Adrenal gland (tissue), 9 donors: ENCODE measurements at regions not wholly inside any gene's neighbourhood (a gene's known extent, or its start where the extent isn't known, plus 50 kb on each side); places are given as distances from the start of the nearest gene placed in this dataset.
"Not testable (repeated sequence)": the region's sequence is repeated elsewhere in the genome, so short reads cannot be mapped to it uniquely, and the experiment has no call there.

ENCODE experiments used
- DNase-seq, 7 donors: peaks; one replicate each; pipeline ENCODE4 v3.0.0-alpha.2; 2019 to 2020
- H3K27ac ChIP-seq, 5 donors: fragments of 200-600 bp; sonication (generic) in 4 of 5; 1 replicate in 3 of 5; 2 replicates in 2 of 5; pipeline versions ENCODE4 v1.5.1 to v1.8.0; 2016 to 2020; ENCODE audit warnings: mild to moderate bottlenecking in 1 of 5
- H3K27me3 ChIP-seq: fragments of 200-600 bp; 2 replicates; pipeline ENCODE4 v1.8.0; 2021
- H3K36me3 ChIP-seq, 2 donors: fragments of 200-600 bp; replicated peaks in 1 of 2; 1 replicate in 1 of 2; 2 replicates in 1 of 2; pipeline versions ENCODE4 v1.5.1 to v1.8.0; 2018 to 2022
- H3K4me1 ChIP-seq, 2 donors: fragments of 200-600 bp; replicated peaks in 1 of 2; 1 replicate in 1 of 2; 2 replicates in 1 of 2; pipeline versions ENCODE4 v1.5.1 to v1.8.0; 2018 to 2021
- H3K4me3 ChIP-seq, 4 donors: fragments of 200-600 bp; sonication (generic) in 3 of 4; one replicate each; pipeline ENCODE4 v1.5.1; 2016 to 2018
- H3K9me3 ChIP-seq, 3 donors: fragments of 200-600 bp; sonication (generic) in 1 of 3; replicated peaks in 1 of 3; 1 replicate in 2 of 3; 2 replicates in 1 of 3; pipeline versions ENCODE4 v1.5.1 to v1.8.0; 2016 to 2021
- POLR2A ChIP-seq, 2 donors: fragments of 450-650 bp; IDR thresholded peaks; one replicate each; pipeline ENCODE4 v1.6.1; 2017; ENCODE audit warnings: antibody characterized with exemption in 2 of 2, mild to moderate bottlenecking in 2 of 2, moderate library complexity in 1 of 2
- WGBS, 4 donors: extraction: QIAGEN DNeasy Blood & Tissue Kit in 2 of 4; methylation state at CpG; one replicate each; pipeline versions ENCODE4 v1.1.5 to v1.1.7; 2013 to 2017; 5-methylcytosine and 5-hydroxymethylcytosine counted together
- intact Hi-C, 2 donors: fragments of 100-400 bp; cut with DNase I; formaldehyde crosslinking; loops; one replicate each; pipeline versions ENCODE4 v1.14.1 to v1.15.0; 2022 to 2023
- TF ChIP-seq, protein P1 (sequence below), 6 experiments: fragments of 450-650 bp in 4 of 6; fragments of 200-600 bp in 2 of 6; sonication (generic) in 1 of 6; IDR thresholded peaks; 1 replicate in 5 of 6; 2 replicates in 1 of 6; pipeline versions ENCODE4 v1.5.1 to v1.8.0; 2016 to 2021; ENCODE audit warnings: antibody characterized with exemption in 6 of 6, mild to moderate bottlenecking in 2 of 6, moderate library complexity in 1 of 6
- donor health status: healthy with polysubstance abuse.
- donor health status: Bipolar disorder and iron deficiency.
- donor health status: DM: yes; HTN: yes; CAD: no.
- donor health status: DM: no; HTN: no; CAD: no.
- donor health status: DM: no; HTN: no; CAD: no.

DNA sequence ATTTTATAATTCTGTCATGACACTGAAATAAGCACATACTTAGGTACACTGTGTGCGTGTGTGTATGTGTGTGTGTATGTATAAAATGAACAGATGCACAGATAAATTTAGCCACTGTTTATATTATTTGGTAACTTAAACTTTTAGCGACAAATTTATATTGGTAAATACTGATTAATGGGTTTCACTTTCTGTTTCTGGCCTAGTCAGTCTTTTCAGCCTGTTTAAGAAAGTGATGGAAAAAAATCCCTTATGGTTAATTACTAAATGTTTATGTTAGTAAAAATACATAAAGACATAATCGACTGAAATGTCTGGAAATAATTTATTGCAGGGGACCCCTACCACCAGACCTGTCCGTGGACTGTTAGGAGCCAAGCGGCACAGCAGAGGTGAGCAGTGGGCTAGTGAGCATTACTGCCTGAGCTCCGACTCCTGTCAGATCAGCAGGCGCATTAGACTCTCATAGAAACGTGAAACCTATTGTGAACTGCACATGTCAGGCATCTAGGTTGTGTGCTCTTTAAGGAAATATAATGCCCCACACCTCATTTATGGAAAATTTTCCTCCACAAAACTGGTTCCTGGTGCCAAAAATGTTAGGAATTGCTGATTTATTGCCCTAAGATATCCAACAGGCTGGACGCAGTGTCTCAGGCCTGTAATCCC is 717.4 kb downstream of the SI start:
- Histone ChIP-seq H3K27me3 (no peaks in the 10 kb centered on the region), H3K4me3 (no peak overlapping the region), H3K36me3 (no peaks in the 10 kb centered on the region), H3K4me1 (no peaks in the 10 kb centered on the region), H3K27ac (no peak overlapping the region), H3K9me3 (no peaks in the 10 kb centered on the region)
- DNase-seq, result no peak
- intact Hi-C loops, result no loop called here
- TF ChIP-seq POLR2A (IDR thresholded peaks at IDR 0.05), result no peak
- TF ChIP-seq, protein P1, sequence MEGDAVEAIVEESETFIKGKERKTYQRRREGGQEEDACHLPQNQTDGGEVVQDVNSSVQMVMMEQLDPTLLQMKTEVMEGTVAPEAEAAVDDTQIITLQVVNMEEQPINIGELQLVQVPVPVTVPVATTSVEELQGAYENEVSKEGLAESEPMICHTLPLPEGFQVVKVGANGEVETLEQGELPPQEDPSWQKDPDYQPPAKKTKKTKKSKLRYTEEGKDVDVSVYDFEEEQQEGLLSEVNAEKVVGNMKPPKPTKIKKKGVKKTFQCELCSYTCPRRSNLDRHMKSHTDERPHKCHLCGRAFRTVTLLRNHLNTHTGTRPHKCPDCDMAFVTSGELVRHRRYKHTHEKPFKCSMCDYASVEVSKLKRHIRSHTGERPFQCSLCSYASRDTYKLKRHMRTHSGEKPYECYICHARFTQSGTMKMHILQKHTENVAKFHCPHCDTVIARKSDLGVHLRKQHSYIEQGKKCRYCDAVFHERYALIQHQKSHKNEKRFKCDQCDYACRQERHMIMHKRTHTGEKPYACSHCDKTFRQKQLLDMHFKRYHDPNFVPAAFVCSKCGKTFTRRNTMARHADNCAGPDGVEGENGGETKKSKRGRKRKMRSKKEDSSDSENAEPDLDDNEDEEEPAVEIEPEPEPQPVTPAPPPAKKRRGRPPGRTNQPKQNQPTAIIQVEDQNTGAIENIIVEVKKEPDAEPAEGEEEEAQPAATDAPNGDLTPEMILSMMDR (IDR thresholded peaks at IDR 0.05), result no peak
- 65 to 79% (median 76%) methylated on average over 9 of the region's 9 CpGs for WGBS, 4 donors

DNA sequence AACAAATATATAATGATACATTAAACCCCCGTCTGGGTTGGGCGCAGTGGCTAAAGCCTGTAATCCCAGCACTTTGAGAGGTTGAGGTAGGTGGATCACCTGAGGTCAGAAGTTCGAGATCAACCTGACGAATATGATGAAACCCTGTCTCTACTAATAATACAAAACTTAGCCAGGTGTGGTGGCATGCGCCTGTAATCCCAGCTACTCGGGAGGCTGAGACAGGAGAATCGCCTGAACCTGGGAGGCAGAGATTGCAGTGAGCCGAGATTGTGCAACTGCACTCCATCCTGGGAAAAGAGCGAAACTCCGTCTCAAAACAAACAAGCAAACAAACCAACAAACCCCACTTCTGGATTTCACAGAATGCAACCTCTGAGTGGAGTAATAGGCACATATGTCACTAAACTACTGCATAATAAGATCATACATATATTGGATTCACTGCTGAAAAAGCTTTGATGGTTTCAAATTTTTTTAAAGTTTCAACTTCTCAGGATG is 718.2 kb downstream of the SI start:
- no peak for DNase-seq
- no peak overlapping the region for H3K4me3 ChIP-seq
- no peak for TF ChIP-seq POLR2A (IDR thresholded peaks at IDR 0.05)
- TF ChIP-seq, protein P1 (IDR thresholded peaks at IDR 0.05), result no peak
- 80 to 89% (median 81%) methylated on average over 10 of the region's 10 CpGs for WGBS, 4 donors
- no peaks in the 10 kb centered on the region for H3K36me3 ChIP-seq
- H3K9me3 ChIP-seq, result no peaks in the 10 kb centered on the region
- intact Hi-C loops, result no loop called here
- no peaks in the 10 kb centered on the region for H3K27me3 ChIP-seq
- H3K4me1 ChIP-seq, result no peaks in the 10 kb centered on the region
- H3K27ac ChIP-seq, result no peak overlapping the region

DNA sequence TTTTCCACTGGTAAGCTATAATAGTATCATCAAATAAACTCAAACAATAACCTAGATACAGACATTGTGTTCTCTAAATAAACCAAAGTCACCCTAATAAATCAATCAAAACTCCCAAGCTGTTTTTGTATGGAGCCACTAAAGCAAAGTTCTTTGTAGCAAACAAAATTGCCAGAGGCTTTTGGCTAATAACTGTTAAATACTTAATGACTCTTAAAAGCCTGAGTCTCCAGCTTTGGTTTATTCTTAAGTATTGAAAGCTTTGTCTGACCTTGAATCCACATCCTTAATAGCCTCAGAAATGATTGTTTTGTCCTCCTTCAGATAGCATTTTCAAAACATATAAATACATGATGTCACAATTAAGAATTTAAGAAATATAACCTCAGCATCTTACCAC is 725.3 kb downstream of the SI start:
- Histone ChIP-seq H3K27me3 (no peaks in the 10 kb centered on the region), H3K27ac (no peak overlapping the region), H3K4me3 (no peak overlapping the region), H3K9me3 (no peaks in the 10 kb centered on the region), H3K36me3 (no peaks in the 10 kb centered on the region), H3K4me1 (no peaks in the 10 kb centered on the region)
- intact Hi-C loops, result no loop called here
- TF ChIP-seq, protein P1 (IDR thresholded peaks at IDR 0.05), result no peak
- no peak for TF ChIP-seq POLR2A (IDR thresholded peaks at IDR 0.05)
- DNase-seq, result no peak

DNA sequence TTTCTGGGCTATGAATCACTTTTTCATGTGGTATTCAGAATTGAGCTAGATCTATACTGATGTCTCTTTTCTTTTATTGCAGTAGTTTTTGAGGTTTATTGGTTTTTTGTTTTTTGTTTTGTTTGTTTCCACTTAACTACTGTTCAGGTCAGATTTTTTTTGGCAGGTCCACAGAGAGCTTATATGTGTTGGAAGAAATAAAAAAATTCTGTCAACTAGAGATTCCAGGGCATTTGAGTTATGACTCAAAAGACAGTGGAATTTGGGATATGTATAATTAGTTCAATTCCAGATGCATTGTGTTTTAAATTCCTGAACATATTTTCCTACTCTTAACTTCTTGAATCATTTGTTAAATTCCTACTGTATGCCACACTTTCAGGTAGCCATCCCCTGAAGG is 727.2 kb downstream of the SI start:
- TF ChIP-seq, protein P1 (IDR thresholded peaks at IDR 0.05), result no peak
- TF ChIP-seq POLR2A (IDR thresholded peaks at IDR 0.05), result no peak
- intact Hi-C loops, result no loop called here

DNA sequence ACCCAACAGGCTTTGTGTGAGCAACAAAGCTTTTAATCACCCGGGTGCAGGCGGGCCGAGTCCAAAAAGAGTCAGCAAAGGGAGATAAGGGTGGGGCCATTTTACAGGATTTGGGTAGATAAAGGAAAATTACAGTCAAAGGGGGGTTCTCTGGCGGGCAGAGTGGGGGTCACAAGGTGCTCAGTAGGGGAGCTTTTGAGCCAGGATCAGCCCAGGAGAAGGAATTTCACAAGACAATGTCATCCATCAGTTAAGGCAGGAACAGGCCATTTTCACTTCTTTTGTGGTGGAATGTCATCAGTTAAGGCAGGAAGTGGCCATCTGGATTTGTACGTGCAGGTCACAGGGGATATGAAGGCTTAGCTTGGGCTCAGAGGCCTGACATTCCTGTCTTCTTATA is 736.1 kb downstream of the SI start:
- intact Hi-C loops, DNase-seq: not testable (repeated sequence)

More for the DNA sequence above, 727.2 kb downstream of the SI start:
- DNase-seq, result no peak
- Histone ChIP-seq H3K4me1 (no peaks in the 10 kb centered on the region), H3K27me3 (no peaks in the 10 kb centered on the region), H3K9me3 (no peaks in the 10 kb centered on the region), H3K27ac (no peak overlapping the region), H3K36me3 (no peaks in the 10 kb centered on the region), H3K4me3 (no peak overlapping the region)

More for the DNA sequence above, 736.1 kb downstream of the SI start:
- H3K27ac ChIP-seq, H3K9me3 ChIP-seq, H3K27me3 ChIP-seq, H3K4me1 ChIP-seq, H3K4me3 ChIP-seq, H3K36me3 ChIP-seq: not testable (repeated sequence)
- 72 to 84% (median 81%) methylated on average over 5 of the region's 5 CpGs for WGBS, 4 donors
